Middle frontal gyrus (tissue), 1 donor: ENCODE measurements at regions not wholly inside any gene's neighbourhood (a gene's known extent, or its start where the extent isn't known, plus 50 kb on each side); places are given as distances from the start of the nearest gene placed in this dataset.
"Not testable (repeated sequence)": the region's sequence is repeated elsewhere in the genome, so short reads cannot be mapped to it uniquely, and the experiment has no call there.

Source experiments
- DNase-seq: peaks from one replicate; pipeline ENCODE4 v3.0.0-alpha.2; 2015; ENCODE audit warnings: low spot score; ENCODE audit errors: extremely low spot score

GRCh38 chr5:179456075-179456474 is 94.3 kb upstream of the RUFY1 start:
- DNase-seq, result not testable (repeated sequence)

- DNase-seq, result no peak
Observed at GRCh38 chr5:179455320-179455719, 95.0 kb upstream of the RUFY1 start.

DNA sequence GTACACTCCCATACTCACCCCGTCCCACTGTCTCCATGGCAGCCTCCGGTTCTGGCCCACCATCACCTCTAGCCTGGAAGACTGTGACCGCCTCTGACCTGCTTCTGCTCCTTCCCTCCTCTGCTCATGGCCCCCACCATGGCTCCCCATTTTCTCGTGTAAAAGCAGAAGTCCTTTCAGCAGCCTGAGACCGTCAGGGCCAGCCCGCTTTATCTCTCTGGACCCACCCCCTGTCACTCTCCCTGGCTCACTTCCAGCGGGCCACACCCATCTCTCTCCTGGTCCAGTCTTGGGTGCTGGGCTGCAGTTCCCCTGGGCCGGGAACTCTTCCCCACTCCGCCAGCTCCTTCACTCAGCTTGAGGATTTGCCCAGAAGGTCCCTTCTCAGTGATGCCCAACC is 96.0 kb upstream of the RUFY1 start:
- no peak for DNase-seq

DNA sequence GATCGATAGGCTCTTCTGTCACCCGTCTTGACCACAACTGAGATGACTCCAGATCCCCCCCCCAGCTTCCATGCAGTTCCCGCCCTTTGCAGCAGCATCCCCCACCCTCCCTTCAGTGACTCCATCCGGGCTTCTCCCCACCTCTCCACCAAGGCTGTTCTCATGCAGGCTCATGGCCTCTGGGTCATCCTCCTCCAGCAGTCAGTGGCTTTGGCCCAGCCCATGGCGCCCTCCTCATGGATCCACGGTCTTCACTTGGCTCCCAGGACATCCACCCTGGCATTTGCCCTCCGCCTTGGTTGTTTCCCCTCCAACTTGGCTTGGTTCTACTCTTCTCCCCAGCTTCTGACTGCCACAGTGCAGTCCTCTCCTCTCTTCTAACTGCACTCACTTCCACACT is 96.7 kb upstream of the RUFY1 start:
- DNase-seq, result no peak

GRCh38 chr5:179452356-179453230 is 97.8 kb upstream of the RUFY1 start:
- DNase-seq, result no peak

GRCh38 chr5:179451828-179452196 is 98.5 kb upstream of the RUFY1 start:
- no peak for DNase-seq

- DNase-seq, result no peak
Observed at GRCh38 chr5:179451114-179451827, 99.1 kb upstream of the RUFY1 start.

DNA sequence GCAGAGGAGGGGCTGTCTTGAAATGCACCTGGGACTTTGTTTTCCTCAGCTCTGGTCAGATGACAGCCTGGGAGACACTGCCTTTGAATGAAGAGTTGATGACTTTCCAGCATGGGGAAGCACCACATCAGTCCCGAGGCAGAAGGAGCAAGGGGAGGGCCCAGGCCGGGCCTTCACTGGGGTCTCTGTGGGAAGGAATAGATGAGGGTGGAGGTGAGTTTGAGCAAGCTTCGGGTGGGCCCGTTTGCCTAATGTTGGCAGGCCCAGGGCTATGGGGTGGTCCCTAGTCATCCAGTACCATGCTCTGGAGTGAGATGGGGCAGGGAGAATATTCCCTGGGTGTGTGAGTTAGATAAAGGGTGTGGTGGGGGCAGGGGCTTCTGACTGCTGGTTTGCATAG is 100.4 kb upstream of the RUFY1 start:
- not testable (repeated sequence) for DNase-seq

GRCh38 chr5:179448282-179448681 is 102.1 kb upstream of the RUFY1 start:
- not testable (repeated sequence) for DNase-seq

DNA sequence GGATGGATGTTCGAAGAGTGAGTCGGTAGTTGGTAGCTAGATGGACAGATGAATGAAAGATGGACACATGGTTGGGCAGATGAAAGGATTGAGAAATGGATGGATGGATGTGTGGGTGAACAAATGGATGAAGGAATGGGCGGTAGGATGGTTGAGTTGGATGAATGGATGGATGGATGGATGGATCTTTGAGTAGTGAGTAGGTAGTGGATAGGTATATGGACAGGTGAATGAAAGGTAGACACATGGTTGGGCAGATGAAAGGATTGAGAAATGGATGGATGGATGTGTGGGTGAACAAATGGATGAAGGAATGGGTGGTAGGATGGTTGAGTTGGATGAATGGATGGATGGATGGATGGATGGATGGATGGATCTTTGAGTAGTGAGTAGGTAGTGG is 97.0 kb upstream of the ADAMTS2 start:
- not testable (repeated sequence) for DNase-seq

DNA sequence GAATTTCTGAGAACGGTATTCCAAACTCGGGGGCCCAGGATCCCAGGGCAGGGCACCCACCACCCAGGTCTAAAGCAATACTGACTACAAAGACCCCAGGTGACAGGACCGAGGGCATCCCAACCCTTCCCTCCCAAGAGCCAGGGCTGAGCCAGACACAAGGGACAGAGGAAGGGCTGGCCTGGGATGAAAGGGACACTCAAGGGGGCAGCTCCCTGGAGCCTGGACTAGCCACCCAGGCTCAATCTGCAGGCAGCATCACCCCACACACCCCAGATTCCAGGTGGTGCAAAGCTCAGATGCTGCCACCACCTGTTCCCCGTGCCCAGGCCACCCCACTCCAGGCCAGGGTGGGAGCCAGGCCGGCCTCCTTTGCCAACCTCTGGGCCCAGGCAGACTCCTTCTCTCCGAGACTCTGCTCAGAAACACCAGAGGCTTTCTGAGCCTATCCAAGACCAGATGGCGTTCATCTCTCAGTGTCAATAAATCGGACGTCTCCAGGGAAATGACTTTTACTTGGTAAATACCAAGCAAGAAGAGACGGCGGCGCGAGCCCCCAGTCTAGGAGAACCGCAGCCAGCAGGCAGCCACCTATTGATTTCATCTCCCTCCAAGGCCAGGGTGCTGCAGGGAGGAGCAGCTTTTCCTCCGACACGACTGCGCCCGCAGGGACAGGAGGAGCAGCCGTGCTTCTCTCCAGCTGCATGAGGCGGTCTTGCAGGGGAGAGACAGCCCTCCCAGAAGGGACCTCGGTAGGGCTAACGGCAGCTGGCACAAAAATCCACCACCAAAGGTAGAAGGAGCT is 94.1 kb upstream of the ADAMTS2 start:
- DNase-seq, result no peak

- no peak for DNase-seq
Observed at GRCh38 chr5:179438461-179438860, 93.2 kb upstream of the ADAMTS2 start.

- DNase-seq, result no peak
Observed at GRCh38 chr5:179438011-179438441, 92.8 kb upstream of the ADAMTS2 start.

GRCh38 chr5:179437341-179438001 is 92.2 kb upstream of the ADAMTS2 start:
- no peak for DNase-seq

GRCh38 chr5:179436321-179437122 is 91.3 kb upstream of the ADAMTS2 start:
- no peak for DNase-seq

GRCh38 chr5:179435731-179436315 is 90.6 kb upstream of the ADAMTS2 start:
- no peak for DNase-seq

- DNase-seq, result no peak
Observed at GRCh38 chr5:179435181-179435580, 89.9 kb upstream of the ADAMTS2 start.

- no peak for DNase-seq
Observed at GRCh38 chr5:179432547-179432946, 87.3 kb upstream of the ADAMTS2 start.

DNA sequence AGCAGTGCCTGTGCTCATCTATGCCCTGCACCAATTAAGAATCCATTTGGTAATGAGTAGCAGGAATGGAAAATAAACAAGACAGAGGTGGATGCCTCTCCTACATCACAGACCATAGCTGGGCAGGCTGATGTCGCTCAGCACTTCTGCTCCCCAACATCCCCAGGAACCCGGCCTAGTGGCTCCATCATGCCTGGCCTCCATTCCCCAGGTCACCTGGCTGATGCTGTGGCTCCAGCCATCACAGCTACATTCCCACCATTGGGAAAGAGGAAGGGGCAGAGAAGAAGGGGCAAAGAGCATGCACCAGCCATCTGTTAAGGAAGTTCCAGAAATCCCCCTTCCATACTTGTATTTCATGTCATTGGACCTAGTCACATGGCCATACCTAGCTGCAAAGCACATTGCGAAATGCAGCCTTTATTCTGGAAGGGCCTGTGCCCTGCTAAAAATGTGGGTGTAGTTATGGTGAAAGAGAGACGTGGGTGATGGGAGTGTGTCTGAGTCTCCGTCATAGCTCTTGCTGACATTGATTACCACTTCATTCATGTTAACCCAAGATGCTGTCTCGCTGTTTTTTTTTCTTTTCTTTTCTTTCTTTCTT is 86.1 kb upstream of the ADAMTS2 start:
- no peak for DNase-seq
